ENCODE measurements at regions not wholly inside any gene's neighbourhood (a gene's known extent, or its start where the extent isn't known, plus 50 kb on each side); places are given as distances from the start of the nearest gene placed in this dataset.

DNA sequence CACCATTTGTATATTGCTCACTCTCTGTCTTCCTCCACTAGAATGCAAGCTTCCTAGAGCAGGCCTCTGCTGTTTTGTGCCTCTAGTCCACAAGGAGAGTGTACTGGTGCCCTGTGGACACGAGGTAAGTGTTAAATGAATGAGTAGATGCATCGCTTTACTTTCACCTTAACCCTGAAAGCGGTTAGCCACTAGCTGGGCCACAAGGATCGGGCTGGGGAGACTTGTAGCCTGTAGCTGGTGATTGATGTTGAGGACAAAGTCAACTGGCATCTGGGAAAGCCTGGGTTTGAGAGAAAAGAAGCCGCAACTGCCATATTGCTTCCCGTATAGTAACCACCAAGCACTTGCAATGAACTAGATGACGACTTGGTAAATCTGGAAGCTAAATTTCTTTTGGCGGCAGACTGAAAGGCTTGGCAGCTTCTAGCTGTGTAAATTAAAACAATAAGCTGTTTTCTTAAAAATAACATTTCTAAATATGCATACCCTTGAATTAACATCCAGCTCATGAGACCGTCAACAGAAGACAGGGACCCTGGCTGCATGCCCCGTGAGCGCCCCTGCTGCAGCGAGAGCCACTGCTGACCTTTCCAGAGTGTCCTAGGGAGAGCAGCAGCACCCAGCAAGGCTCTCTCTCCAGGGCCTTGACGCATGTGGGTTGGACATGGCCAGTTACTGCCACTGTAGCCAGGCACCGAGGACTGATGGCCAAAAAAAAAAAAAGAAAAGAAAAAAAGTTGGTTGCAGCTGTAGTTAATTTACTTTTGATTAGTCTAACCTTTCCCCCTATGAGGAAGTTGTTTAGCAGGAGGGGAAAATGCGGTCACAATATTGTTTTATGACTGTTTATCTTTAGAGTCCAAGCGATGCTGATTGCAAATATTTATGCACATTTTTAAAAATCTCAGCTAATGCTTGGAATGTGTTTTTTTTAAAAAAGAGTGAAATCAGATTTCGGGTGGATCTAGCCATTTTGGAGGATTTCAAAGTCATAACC lies 315.1 kb downstream of the TFAP2C start:
- no peak for DNase-seq
- H3K27me3 ChIP-seq = no peaks in the 10 kb centered on the region; the same call in 1 of the 2 replicates
- no peaks in the 10 kb centered on the region for H3K36me3 ChIP-seq
- TF ChIP-seq, protein P1, sequence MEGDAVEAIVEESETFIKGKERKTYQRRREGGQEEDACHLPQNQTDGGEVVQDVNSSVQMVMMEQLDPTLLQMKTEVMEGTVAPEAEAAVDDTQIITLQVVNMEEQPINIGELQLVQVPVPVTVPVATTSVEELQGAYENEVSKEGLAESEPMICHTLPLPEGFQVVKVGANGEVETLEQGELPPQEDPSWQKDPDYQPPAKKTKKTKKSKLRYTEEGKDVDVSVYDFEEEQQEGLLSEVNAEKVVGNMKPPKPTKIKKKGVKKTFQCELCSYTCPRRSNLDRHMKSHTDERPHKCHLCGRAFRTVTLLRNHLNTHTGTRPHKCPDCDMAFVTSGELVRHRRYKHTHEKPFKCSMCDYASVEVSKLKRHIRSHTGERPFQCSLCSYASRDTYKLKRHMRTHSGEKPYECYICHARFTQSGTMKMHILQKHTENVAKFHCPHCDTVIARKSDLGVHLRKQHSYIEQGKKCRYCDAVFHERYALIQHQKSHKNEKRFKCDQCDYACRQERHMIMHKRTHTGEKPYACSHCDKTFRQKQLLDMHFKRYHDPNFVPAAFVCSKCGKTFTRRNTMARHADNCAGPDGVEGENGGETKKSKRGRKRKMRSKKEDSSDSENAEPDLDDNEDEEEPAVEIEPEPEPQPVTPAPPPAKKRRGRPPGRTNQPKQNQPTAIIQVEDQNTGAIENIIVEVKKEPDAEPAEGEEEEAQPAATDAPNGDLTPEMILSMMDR (IDR thresholded peaks at IDR 0.05; ENCODE audit: low read depth, low read length) = no peak
- no peaks in the 10 kb centered on the region for H3K9me3 ChIP-seq
- H3K4me3 ChIP-seq (ENCODE audit: low read depth, low read length) = no peak overlapping the region
- H3K4me1 ChIP-seq = no peaks in the 10 kb centered on the region

DNA sequence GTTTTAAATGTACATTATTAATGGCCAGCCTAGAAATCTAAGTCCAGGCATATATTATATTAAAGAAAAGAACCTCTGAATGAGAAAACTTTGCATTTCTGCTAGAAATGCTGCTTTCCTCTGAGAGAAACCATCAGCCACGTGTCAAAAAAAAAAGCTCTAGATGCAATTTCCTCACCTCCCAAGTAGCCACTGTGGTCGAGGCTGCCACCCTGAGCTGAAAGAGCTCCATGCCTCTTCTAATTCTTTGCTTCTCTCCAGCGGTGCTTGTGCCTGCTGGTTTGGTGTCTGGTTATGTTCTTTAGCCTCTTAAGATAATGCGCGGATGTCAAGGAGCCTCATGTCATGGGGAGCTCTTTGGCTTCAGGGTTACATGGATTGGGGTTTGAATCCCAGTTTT lies 316.0 kb downstream of the TFAP2C start:
- H3K36me3 ChIP-seq = no peaks in the 10 kb centered on the region
- TF ChIP-seq, protein P1 (IDR thresholded peaks at IDR 0.05; ENCODE audit: low read depth, low read length) = no peak
- no peaks in the 10 kb centered on the region for H3K4me1 ChIP-seq
- H3K4me3 ChIP-seq (ENCODE audit: low read depth, low read length) = no peak overlapping the region
- no peaks in the 10 kb centered on the region for H3K9me3 ChIP-seq
- no peak for DNase-seq
- H3K27me3 ChIP-seq = no peaks in the 10 kb centered on the region; the same call in 1 of the 2 replicates

DNA sequence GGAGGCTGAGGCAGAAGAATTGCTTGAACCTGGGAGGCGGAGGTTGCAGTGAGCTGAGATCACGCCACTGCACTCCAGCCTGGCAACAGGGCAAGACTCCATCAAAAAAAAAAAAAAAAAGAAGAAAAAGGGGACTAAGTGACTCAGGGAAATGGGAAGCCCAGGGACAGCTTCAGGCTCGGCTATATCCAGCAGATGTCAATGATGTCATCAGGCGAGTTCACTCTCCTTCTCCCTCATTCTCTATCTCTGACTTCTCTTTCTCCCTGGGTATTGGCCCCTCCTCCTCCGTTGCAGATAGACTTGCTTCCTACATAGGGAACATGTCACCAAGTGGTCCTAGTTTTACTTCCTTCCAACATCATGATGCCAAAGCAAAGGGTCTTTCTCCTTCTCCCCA lies 316.8 kb downstream of the TFAP2C start:
- Histone ChIP-seq H3K4me3 (ENCODE audit: low read depth, low read length) (no peak overlapping the region), H3K4me1 (no peaks in the 10 kb centered on the region), H3K27me3 (no peaks in the 10 kb centered on the region; the same call in 1 of the 2 replicates), H3K9me3 (no peaks in the 10 kb centered on the region), H3K36me3 (no peaks in the 10 kb centered on the region)
- TF ChIP-seq, protein P1 (IDR thresholded peaks at IDR 0.05; ENCODE audit: low read depth, low read length) = no peak
- DNase-seq = no peak

DNA sequence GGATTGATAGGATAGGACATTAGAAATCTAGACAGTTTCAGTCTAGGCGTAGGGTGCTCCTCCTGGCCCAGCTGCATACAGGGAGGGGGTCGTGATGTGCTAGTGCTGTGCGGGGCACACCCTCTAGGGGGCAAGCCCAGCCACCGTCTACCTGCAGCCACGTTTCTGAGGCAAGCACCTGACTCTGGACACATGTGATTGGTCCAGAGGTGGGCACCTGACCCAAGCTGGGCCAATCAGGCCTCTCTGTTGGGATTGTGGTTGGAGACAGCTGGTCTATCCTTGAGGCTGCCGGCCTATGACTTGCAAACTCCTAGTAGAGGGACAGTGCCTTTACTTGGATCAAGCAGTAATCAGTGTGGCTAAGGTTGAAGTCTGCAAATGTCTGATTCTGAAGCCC lies 317.1 kb downstream of the BMP7 start:
- TF ChIP-seq, protein P1 (IDR thresholded peaks at IDR 0.05; ENCODE audit: low read depth, low read length) = no peak
- no peak for DNase-seq
- Histone ChIP-seq H3K27me3 (peaks cover 7% of the 10 kb centered on the region), H3K4me3 (ENCODE audit: low read depth, low read length) (no peak overlapping the region), H3K4me1 (no peaks in the 10 kb centered on the region), H3K36me3 (no peaks in the 10 kb centered on the region), H3K9me3 (no peaks in the 10 kb centered on the region)

DNA sequence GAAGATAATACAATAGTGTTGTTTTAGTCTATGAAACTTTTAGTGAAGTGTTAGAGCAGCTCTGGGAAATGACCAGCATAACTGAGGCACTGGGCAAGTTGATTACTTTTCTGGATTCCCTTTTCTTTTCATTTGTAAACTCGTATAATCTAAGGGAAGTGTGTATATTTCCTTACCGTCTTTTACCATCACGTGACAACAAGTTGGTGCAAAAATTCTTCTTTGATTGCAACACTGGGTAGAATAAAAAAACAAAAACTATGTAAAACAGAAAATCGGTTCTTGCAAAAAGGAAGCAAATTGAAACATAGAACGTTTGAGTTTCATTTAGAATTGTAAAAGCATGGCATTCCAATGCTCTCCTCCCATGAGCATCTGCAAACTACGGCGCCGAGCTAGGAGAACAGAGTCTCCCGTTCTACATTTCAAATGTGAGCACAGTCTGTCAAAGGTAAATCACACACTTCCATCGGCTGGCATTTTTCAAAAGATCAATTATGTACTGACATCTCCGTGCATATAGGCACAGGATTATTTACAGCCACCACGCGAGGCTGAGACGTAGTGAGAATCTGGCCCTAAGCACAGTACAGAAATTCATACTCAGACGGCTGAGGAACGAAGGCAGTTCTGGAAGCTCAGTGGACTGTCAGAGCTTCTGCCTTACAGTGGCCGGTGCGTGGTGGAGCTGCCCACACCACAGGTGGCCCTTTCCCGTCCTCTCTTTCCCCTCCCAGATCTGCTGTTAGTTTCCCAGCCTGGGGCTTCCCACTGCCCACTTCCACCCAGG lies 314.0 kb downstream of the BMP7 start:
- Histone ChIP-seq H3K9me3 (no peaks in the 10 kb centered on the region), H3K4me1 (no peaks in the 10 kb centered on the region), H3K36me3 (no peaks in the 10 kb centered on the region), H3K4me3 (ENCODE audit: low read depth, low read length) (no peak overlapping the region), H3K27me3 (peaks cover 7% of the 10 kb centered on the region)
- no peak for DNase-seq
- TF ChIP-seq, protein P1 (IDR thresholded peaks at IDR 0.05; ENCODE audit: low read depth, low read length) = no peak

Measured in BE2C (cell line).